Cardiac fibroblast (primary cell): ENCODE measurements at regions not wholly inside any gene's neighbourhood (a gene's known extent, or its start where the extent isn't known, plus 50 kb on each side); places are given as distances from the start of the nearest gene placed in this dataset.

Source experiments
- DNase-seq, 2 donors: peaks; one replicate each; pipeline versions ENCODE4 v3.0.0 to v3.0.0-alpha.2; 2010; ENCODE audit warnings: low read depth in 2 of 2
- H3K4me3 ChIP-seq, 2 donors: replicated peaks in 1 of 2; 1 replicate in 1 of 2; 2 replicates in 1 of 2; pipeline ENCODE4 v1.5.1; 2011; ENCODE audit warnings: low read depth in 2 of 2, low read length in 2 of 2, mild to moderate bottlenecking in 2 of 2, moderate library complexity in 1 of 2
- TF ChIP-seq, protein P1 (sequence below): IDR thresholded peaks from one replicate; pipeline ENCODE4 v1.5.1; 2011; ENCODE audit warnings: low read depth, mild to moderate bottlenecking, low read length, inconsistent platforms

DNA sequence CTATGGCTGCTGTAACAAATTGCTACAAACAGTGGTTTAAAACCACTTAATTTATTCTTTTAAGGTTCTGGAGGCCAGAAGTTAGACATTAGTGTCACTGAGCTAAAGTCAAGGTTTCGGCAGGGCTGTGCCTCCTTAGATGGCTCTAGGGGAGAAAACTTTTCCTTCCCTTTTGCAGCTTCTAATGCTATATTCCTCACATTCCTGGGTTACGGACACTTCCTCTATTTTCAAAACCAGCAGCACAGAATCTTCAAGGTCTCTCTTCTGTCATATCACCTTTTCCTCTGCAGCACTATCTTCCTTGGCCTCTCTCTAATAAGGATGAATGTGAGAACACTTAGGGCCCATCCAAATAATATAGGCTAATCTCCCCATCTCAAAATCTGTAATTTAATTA lies 87.0 kb downstream of the C11orf87 start:
- TF ChIP-seq, protein P1, sequence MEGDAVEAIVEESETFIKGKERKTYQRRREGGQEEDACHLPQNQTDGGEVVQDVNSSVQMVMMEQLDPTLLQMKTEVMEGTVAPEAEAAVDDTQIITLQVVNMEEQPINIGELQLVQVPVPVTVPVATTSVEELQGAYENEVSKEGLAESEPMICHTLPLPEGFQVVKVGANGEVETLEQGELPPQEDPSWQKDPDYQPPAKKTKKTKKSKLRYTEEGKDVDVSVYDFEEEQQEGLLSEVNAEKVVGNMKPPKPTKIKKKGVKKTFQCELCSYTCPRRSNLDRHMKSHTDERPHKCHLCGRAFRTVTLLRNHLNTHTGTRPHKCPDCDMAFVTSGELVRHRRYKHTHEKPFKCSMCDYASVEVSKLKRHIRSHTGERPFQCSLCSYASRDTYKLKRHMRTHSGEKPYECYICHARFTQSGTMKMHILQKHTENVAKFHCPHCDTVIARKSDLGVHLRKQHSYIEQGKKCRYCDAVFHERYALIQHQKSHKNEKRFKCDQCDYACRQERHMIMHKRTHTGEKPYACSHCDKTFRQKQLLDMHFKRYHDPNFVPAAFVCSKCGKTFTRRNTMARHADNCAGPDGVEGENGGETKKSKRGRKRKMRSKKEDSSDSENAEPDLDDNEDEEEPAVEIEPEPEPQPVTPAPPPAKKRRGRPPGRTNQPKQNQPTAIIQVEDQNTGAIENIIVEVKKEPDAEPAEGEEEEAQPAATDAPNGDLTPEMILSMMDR: no peak
- H3K4me3 ChIP-seq: no peak overlapping the region
- no peak for DNase-seq

DNA sequence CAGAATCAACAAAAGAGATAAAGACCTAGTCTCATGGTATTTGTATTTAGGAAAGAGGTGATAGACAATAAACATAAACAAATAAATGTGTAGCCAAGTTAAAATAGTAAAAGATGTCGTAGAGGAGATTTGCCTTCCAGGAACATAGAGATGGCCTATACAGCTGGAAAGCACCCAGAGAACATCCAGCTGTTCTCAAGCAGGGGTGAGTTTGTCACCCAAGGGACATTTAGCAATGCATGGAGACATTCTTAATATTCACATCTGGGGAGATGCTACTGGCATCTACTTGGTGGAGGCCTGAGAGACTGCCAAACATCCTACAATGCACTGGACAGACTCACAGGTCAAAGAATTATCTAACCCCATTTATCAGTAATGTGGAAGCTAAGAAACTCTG lies 88.3 kb downstream of the C11orf87 start:
- DNase-seq: no peak
- TF ChIP-seq, protein P1: no peak

DNA sequence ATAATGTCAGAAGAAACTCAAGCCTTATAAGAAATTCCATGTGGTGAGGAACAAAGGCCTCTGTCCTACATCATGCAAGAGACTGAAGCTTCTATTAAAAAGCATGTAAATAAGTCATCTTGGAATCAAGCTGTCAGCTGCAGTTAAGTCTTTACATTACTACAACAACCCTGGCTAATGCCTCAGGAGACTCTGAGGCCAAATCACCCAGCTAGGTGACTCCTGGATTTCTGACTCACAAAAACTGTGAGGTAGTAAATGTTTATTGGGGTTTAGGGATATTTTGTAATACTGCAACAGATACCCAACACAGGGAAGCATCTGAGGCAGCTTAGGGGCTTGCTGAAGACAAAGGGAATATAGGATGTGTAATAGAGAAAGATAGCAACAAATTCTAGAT lies 89.6 kb downstream of the C11orf87 start:
- TF ChIP-seq, protein P1: no peak
- no peak for DNase-seq
- no peak overlapping the region for H3K4me3 ChIP-seq

More for the DNA sequence above, 88.3 kb downstream of the C11orf87 start:
- H3K4me3 ChIP-seq: no peak overlapping the region

DNA sequence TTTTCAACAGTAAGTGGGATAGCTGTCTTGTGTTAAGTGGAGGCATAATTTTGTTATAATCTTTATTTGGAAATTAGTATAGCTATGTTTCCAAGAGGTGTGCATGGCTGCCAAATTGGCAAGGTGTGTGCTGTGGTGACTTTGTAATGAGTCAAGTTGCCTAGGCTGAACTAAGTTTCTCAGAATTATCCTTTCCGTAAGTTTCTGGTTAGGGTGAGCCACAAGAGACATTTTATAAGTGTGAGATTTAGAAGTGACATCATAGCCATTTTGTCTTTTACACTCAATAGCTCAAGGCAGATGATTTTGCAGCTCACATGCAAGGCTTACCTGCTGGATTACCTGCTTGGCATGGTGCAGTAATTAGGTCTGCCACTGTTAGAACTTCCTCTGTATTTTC lies 90.3 kb downstream of the C11orf87 start:
- DNase-seq: no peak
- no peak overlapping the region for H3K4me3 ChIP-seq
- TF ChIP-seq, protein P1: no peak

- TF ChIP-seq, protein P1: no peak
- H3K4me3 ChIP-seq: no peak overlapping the region
- DNase-seq: no peak
Measured at GRCh38 chr11:109512680-109513079, 90.7 kb downstream of the C11orf87 start.

GRCh38 chr11:109514313-109515018 lies 92.5 kb downstream of the C11orf87 start:
- no peak overlapping the region for H3K4me3 ChIP-seq
- TF ChIP-seq, protein P1: no peak
- DNase-seq: no peak

DNA sequence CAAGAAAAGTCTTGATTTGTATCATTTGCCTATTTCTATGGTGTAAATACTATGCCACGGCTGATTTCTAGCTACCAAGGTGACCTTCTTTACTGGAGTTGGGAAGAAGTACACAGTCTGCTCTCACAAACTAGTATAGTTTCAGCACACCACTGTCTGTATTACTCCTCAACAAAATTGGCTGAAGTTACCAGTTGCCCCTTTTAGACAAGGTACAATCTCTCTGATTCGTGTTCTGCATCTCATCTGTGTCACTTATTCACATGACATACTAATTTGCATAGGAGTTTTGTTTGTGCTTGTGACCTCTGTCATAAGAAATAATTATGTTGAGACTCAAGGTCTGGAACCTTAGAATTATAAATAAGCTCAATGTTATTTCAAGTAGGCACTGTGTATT lies 97.3 kb downstream of the C11orf87 start:
- no peak overlapping the region for H3K4me3 ChIP-seq
- TF ChIP-seq, protein P1: no peak
- DNase-seq: no peak
